ENCODE measurements at regions not wholly inside any gene's neighbourhood (a gene's known extent, or its start where the extent isn't known, plus 50 kb on each side); places are given as distances from the start of the nearest gene placed in this dataset.

DNA sequence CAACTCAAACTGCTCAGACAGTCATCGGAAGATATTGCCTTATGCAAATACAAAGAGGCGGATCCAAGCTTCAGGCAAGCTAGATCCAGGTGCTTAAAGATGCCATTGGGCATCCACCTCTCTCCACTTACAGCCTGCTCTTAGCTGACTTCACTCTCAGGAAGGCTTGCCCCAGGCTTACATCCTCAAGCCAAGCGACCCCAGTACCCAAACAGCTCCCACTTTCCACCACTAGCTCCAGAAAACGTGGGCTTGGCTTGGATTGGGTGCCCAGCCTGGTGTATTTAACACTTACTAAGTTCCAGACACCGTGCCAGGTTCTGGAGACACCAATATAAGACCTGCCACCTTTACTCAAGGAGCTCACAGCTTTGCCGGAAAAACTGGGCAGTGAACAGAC is 142.1 kb upstream of the VSTM2B start:
- Histone ChIP-seq H3K4me3 (ENCODE audit: low read length) (no peak overlapping the region), H3K4me1 (ENCODE audit: insufficient read depth, low read length) (no peaks in the 10 kb centered on the region), H3K9me3 (ENCODE audit: low read depth, low read length) (no peaks in the 10 kb centered on the region), H3K27me3 (ENCODE audit: insufficient read depth, low read length) (peaks cover 2% of the 10 kb centered on the region)

DNA sequence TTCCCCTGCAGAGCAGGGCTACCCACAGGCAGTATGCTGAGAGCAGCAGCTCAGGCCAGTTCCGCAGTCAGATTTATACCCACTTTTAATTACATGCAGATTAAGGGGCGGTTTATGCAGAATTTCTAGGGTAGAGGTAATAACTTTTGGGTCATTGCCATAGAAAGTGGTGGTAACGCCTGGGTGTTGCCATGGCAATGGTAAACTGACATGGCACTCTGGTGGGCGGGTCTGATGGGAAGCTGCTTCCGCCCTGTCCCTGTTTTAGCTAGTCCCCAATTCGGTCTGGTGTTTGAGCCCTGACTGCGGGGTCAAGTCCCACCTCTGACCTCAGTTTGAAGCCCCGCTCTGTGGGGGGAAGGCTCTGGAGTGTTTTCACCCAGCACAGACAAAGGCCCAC is 141.1 kb upstream of the VSTM2B start:
- H3K27me3 ChIP-seq (ENCODE audit: insufficient read depth, low read length), result peaks cover under 1% of the 10 kb centered on the region
- no peaks in the 10 kb centered on the region for H3K9me3 ChIP-seq (ENCODE audit: low read depth, low read length)
- H3K4me3 ChIP-seq (ENCODE audit: low read length), result no peak overlapping the region
- H3K4me1 ChIP-seq (ENCODE audit: insufficient read depth, low read length), result no peaks in the 10 kb centered on the region

DNA sequence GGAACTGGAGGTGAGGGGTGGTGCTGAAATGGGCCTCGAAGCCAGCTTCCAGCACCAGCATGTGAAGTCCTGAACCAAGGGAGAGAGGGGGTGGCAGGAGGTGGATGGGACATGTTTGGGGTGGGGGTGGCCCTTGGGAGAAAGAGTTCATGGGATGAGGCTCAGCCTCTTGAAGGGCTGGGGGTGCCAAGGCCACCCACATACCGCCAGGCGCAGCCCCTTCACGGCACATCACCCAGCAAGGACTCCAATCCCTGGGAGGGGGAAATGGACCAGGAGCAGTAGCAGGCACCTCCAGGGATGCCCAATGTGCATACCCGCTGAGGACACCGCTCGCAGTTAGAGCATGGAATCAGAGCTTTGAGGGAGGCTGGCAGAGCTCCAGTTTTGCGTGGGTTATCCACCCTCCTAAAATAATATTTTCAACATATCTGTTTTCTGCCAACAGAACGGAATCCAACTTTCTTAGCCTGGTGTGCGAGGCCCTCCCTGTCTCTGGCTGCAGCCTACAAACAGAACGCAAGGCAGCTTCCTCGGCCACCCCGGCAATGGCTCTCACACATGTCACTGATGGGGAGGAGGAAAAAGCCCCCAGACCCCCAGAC is 140.5 kb upstream of the VSTM2B start:
- no peaks in the 10 kb centered on the region for H3K4me1 ChIP-seq (ENCODE audit: insufficient read depth, low read length)
- H3K9me3 ChIP-seq (ENCODE audit: low read depth, low read length), result no peaks in the 10 kb centered on the region
- H3K27me3 ChIP-seq (ENCODE audit: insufficient read depth, low read length), result no peaks in the 10 kb centered on the region
- no peak overlapping the region for H3K4me3 ChIP-seq (ENCODE audit: low read length)

DNA sequence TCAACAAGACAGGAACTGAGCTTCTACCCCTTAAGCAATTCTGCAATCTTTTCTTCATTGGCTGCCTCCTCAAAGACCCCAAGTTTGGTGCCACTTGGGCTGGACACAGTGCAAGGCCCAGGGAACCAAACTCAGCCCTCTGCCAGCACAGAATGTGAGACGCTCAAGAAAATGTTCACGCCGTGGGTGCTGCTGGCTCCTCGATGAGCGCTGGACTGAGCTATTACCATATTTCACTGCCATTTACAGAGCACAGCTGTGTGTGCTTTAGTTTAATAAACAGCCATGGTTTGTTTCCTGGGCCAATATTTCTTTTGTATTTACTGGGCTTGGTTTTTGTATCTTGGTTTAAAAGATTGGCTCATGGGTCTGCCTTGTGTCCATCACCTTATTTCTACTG is 138.8 kb upstream of the VSTM2B start:
- Histone ChIP-seq H3K9me3 (ENCODE audit: low read depth, low read length) (no peaks in the 10 kb centered on the region), H3K4me1 (ENCODE audit: insufficient read depth, low read length) (no peaks in the 10 kb centered on the region), H3K4me3 (ENCODE audit: low read length) (no peak overlapping the region), H3K27me3 (ENCODE audit: insufficient read depth, low read length) (no peaks in the 10 kb centered on the region)

DNA sequence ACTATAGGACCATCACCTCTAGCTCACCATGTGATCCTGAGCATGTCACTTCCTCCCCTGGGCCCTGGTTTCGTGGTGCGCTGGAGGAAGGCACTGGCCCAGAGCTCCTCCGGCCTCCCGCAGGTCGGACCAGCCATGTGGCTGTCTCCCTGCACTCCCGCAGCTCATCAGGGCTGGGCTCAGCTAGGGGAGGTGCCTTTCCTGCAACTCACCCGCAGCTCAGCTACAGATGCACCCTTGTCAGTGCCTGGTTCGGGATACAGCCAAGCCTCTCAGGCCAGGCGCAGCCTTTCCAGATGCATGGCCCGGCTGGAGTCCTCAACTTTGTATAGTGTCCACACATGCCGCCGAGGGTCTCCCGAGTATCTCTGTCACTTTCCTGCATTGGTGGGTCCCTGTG is 138.2 kb upstream of the VSTM2B start:
- Histone ChIP-seq H3K27me3 (ENCODE audit: insufficient read depth, low read length) (no peaks in the 10 kb centered on the region), H3K9me3 (ENCODE audit: low read depth, low read length) (no peaks in the 10 kb centered on the region), H3K4me3 (ENCODE audit: low read length) (no peak overlapping the region), H3K4me1 (ENCODE audit: insufficient read depth, low read length) (no peaks in the 10 kb centered on the region)

DNA sequence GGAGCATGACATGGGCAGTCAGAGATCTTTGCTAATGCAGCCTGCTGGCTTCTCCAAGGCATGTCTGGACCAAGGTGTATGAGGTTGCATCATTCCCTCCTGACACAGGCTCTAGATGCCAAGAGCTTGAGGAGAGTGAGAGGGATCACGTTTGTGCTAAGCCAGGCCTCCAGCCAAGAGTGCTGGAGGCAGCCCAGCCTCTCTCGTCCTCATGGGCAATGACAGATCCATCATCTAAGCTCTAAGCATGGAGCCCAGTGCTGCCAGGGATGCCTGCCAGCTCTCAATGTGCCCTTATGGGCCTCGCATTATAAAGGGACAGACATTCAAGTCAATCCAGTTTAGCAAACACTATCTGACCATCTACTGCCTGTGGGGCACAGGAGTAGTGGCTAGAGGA is 136.3 kb upstream of the VSTM2B start:
- Histone ChIP-seq H3K4me1 (ENCODE audit: insufficient read depth, low read length) (no peaks in the 10 kb centered on the region), H3K27me3 (ENCODE audit: insufficient read depth, low read length) (no peaks in the 10 kb centered on the region), H3K9me3 (ENCODE audit: low read depth, low read length) (no peaks in the 10 kb centered on the region), H3K4me3 (ENCODE audit: low read length) (no peak overlapping the region)

DNA sequence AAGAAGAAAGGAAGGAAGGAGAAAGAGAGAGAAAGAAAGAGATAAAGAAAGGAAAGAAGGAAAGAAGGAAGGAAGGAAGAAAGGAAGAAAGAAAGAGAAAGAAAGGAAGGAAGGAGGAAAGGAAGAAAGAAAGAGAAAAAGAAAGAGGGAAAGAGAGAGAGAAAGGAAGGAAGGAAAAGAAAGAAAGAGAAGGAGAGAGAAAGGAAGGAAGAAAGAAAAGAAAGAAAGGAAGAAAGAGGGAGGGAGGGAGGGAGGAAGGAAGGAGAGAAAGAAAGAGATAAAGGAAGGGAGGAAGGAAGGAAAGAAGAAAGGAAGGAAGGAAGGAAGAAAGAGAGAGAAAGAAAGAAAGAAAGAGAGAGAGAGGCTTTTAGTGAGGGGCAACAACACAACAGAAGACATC is 135.1 kb upstream of the VSTM2B start:
- no peaks in the 10 kb centered on the region for H3K9me3 ChIP-seq (ENCODE audit: low read depth, low read length)

DNA sequence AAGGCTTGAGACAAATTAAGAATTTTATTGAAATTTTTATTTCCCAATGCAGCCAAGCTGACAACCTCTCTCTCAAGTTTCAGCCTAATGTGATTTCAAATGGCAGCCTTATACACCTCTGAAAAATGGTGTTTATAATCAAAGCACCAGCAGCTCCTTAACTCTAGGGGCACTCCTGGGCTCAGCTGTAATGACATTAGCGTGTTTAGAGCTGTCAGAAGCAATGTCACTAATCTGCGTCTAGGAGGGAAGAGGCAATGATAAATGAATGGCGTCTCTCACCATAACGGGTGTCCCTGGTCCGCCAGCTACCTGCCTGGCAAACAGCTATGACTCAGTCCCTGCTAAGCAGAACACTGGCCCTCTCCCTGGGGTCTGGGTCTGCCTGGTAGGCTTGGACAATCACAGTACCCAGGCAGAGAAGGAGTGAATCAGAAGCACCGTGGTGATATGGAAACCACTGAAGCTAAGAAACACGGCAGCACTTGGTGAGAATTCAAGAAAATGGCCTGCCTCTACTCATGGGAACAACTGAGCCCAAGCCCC is 131.8 kb upstream of the VSTM2B start:
- H3K27me3 ChIP-seq (ENCODE audit: insufficient read depth, low read length), result no peaks in the 10 kb centered on the region
- no peaks in the 10 kb centered on the region for H3K4me1 ChIP-seq (ENCODE audit: insufficient read depth, low read length)
- no peaks in the 10 kb centered on the region for H3K9me3 ChIP-seq (ENCODE audit: low read depth, low read length)
- no peak overlapping the region for H3K4me3 ChIP-seq (ENCODE audit: low read length)

More for the DNA sequence above, 135.1 kb upstream of the VSTM2B start:
- H3K27me3 ChIP-seq (ENCODE audit: insufficient read depth, low read length), result no peaks in the 10 kb centered on the region
- no peaks in the 10 kb centered on the region for H3K4me1 ChIP-seq (ENCODE audit: insufficient read depth, low read length)
- no peak overlapping the region for H3K4me3 ChIP-seq (ENCODE audit: low read length)

DNA sequence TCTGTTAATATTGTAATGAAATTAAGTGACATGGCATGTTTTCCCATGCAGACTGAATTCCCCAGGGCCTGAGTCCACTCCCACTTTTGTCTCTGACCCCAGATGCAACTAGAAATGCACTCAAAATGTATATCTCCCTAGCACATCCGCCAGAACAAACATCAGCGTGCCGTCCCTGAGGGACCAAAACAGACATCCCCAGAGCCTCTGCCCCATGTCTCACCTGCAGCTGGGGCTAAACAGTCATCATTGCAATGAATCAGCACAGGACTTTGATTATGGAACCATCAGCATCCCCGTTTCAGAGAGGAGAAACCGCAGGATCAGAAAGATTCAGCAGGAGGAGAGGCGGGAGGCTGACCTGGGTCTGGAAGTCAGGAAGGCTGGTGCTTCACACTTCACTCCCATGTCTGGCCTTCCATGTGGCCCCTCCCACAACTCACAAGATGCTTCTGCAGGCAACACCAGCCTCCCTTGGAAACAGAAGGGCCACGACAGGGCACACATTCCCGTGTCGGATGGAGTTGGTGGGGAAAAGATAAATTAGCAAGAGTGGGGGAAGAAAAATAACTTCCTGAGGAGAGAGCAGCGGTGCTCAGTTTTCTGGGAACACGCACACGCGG is 130.6 kb upstream of the VSTM2B start:
- Histone ChIP-seq H3K9me3 (ENCODE audit: low read depth, low read length) (no peaks in the 10 kb centered on the region), H3K4me1 (ENCODE audit: insufficient read depth, low read length) (no peaks in the 10 kb centered on the region), H3K4me3 (ENCODE audit: low read length) (no peak overlapping the region), H3K27me3 (ENCODE audit: insufficient read depth, low read length) (no peaks in the 10 kb centered on the region)

DNA sequence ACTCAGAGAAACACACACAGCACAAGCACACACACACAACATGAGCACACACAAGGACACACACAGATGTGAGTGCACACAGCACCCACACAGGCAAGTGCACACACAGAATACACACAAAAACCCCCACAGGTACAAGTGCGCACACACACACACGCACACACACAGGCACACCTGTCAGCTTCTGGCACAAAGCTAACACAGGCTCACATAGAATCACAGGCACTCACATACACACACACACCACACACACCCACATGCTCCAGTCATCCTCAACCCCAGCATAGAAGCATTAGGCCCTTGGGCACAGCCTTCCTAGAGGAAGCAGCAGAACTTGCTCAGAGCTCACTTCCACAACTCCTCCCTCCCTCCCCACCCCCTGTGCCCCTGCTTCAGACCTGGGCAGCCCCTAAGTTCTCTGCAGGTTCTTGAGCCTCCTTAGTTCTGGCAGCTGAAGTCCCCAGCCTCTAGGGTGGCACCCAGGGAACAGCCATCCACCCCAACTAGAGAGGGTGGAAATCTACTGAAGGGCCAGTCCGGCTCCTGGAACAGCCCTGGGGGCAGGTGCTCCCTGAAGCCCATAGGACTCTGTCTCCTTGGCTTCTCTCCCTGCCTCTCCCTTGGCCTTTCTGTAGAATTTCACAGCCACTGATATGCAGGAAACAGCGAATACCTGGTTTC is 129.9 kb upstream of the VSTM2B start:
- H3K4me3 ChIP-seq (ENCODE audit: low read length), result no peak overlapping the region
- H3K9me3 ChIP-seq (ENCODE audit: low read depth, low read length), result no peaks in the 10 kb centered on the region
- no peaks in the 10 kb centered on the region for H3K4me1 ChIP-seq (ENCODE audit: insufficient read depth, low read length)
- H3K27me3 ChIP-seq (ENCODE audit: insufficient read depth, low read length), result no peaks in the 10 kb centered on the region

DNA sequence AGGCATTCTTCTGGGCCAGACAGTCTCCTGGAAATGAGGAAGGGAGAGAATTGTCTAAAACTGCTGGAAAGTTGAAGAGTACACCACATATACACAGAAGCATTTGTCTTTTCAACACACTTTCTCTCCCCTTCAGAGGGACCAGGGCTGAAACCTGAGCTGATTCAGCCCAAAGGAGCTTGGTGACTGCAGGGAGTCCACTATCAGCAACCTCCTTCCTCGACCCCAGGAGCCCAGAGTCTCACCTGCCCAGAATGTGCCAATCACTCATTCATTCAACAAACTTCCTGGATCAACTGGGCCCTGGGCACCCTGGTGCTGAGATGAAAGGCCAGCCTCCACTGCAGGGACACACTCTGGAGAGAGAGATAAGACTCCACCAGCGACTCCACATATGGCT is 128.9 kb upstream of the VSTM2B start:
- Histone ChIP-seq H3K4me1 (ENCODE audit: insufficient read depth, low read length) (no peaks in the 10 kb centered on the region), H3K4me3 (ENCODE audit: low read length) (no peak overlapping the region), H3K9me3 (ENCODE audit: low read depth, low read length) (no peaks in the 10 kb centered on the region), H3K27me3 (ENCODE audit: insufficient read depth, low read length) (no peaks in the 10 kb centered on the region)

DNA sequence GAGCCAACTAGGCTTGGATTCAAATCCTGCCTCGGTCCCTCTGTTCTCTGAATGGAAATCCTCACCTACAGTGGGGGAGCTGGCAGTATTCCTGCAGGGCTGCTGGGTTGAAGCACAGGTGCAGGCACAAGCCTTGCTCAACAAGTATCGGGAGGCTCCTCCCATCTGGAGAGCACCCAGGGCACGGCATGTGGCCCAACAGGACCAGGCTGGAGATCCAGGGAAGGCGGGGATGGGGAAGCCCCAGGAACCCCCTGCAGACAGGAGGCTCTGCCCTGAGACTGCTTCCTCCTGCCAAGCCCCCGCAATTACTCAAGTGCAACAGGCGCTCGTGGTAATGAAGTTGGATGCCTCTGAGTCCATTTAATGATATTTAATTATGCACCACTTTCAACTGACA is 128.0 kb upstream of the VSTM2B start:
- Histone ChIP-seq H3K4me3 (ENCODE audit: low read length) (no peak overlapping the region), H3K4me1 (ENCODE audit: insufficient read depth, low read length) (no peaks in the 10 kb centered on the region), H3K27me3 (ENCODE audit: insufficient read depth, low read length) (no peaks in the 10 kb centered on the region), H3K9me3 (ENCODE audit: low read depth, low read length) (no peaks in the 10 kb centered on the region)

DNA sequence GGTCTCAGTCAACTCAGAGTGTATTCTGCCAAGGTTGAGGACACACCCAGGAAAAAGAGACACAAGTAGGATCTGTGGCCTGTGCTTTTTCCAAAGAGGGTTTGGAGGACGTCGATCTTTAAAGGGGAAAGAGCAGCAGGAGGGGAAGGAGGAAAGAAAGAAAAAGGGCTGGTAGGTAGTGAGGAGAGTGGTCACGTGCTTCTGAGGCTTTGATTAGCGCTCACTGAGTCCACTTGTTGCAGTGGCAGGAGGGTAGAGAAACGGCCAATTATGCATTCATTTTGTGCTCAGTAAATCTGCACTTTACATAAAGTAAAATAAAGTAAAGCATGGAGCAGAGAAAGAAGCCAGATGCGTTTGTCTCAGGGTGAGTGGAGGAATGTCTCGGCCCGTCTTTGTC is 126.0 kb upstream of the VSTM2B start:
- no peaks in the 10 kb centered on the region for H3K4me1 ChIP-seq (ENCODE audit: insufficient read depth, low read length)
- no peaks in the 10 kb centered on the region for H3K27me3 ChIP-seq (ENCODE audit: insufficient read depth, low read length)
- no peaks in the 10 kb centered on the region for H3K9me3 ChIP-seq (ENCODE audit: low read depth, low read length)
- H3K4me3 ChIP-seq (ENCODE audit: low read length), result no peak overlapping the region

DNA sequence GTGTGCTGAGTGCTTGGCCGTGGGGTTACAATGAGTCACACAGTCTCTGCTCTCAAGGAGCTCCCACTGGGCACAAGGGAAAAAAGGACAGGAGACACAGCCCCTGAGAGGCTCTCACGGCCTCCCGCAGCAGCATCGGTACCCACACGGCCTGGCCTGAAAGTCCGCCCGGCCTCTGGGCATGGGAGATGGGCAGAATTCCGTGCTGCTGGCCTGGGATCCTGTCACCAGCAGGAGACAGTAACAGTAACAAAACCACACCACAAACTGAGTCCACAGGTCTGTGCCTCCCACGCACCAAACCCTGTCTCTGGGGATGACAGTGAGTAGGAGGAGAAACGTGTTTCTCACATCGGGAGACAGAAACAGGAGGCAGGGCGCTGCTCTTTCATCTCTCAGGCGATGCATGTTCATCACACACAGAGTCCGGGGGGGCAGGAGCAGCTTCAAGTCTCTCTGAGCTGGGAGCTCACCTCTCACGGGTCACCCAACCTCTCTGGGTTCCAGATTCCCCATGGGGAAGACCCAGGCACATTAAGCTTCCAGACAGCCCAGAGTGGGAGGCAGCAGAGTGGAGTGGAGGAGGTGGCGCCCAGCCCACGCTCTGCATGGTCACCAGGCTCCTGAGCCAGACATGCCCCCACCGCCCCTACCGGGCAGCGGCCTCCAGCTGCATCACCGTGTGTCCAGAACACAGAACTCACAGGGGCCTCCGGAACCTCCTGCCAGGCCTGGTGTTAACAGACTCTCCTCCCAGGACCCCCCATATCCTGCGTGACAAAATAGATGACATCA is 124.7 kb upstream of the VSTM2B start:
- H3K4me1 ChIP-seq (ENCODE audit: insufficient read depth, low read length), result no peaks in the 10 kb centered on the region
- H3K27me3 ChIP-seq (ENCODE audit: insufficient read depth, low read length), result no peaks in the 10 kb centered on the region
- H3K4me3 ChIP-seq (ENCODE audit: low read length), result no peak overlapping the region
- no peaks in the 10 kb centered on the region for H3K9me3 ChIP-seq (ENCODE audit: low read depth, low read length)

Measured in mononuclear cell (primary cell).